GM18505 (cell line): ENCODE measurements at regions not wholly inside any gene's neighbourhood (a gene's known extent, or its start where the extent isn't known, plus 50 kb on each side); places are given as distances from the start of the nearest gene placed in this dataset.
"Not testable (repeated sequence)": the region's sequence is repeated elsewhere in the genome, so short reads cannot be mapped to it uniquely, and the experiment has no call there.

Experiments
- ATAC-seq: cut with Tn5 transposase; IDR thresholded peaks from one replicate; pipeline ENCODE4 v1.9.1; 2021; ENCODE audit not compliant: unreplicated experiment
- POLR2A ChIP-seq: IDR thresholded peaks from 4 replicates; pipeline ENCODE4 v1.6.1; 2011; ENCODE audit warnings: borderline replicate concordance; ENCODE audit not compliant: insufficient read depth, insufficient read length; ENCODE audit errors: extremely low read depth

GRCh38 chr2:589281-590130, 87.7 kb downstream of the TMEM18 start:
- no peak for ATAC-seq
- TF ChIP-seq POLR2A = no peak

- TF ChIP-seq POLR2A = no peak
- ATAC-seq = no peak
Measured at GRCh38 chr2:588074-588645, 89.0 kb downstream of the TMEM18 start.

GRCh38 chr2:587087-587960, 89.9 kb downstream of the TMEM18 start:
- ATAC-seq = no peak
- no peak for TF ChIP-seq POLR2A

- ATAC-seq = no peak
- no peak for TF ChIP-seq POLR2A
Measured at GRCh38 chr2:586641-587076, 90.5 kb downstream of the TMEM18 start.

GRCh38 chr2:584863-585823, 92.1 kb downstream of the TMEM18 start:
- no peak for TF ChIP-seq POLR2A
- ATAC-seq = peak; percentile 78

DNA sequence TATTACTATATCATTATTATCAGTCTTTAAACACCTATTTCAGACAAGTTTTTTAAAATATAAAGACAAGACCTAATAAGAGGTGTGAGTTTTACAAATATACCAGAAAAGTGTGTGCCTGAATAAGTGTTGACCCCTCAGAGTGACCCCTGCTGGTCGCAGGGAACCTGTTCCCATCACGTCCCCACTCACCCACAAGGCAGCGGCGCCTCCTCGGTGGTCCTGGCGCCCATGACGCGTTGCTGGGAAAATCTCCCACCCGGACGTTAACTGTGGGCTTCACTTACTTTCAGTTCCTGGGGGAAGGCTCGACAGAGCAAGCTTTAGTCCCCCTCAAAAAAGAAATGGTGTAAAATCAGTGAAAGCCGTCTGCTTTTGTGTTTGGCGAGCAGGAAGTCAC, 93.5 kb downstream of the TMEM18 start:
- TF ChIP-seq POLR2A = no peak
- ATAC-seq = no peak

- no peak for ATAC-seq
- TF ChIP-seq POLR2A = no peak
Measured at GRCh38 chr2:582792-583528, 94.2 kb downstream of the TMEM18 start.

DNA sequence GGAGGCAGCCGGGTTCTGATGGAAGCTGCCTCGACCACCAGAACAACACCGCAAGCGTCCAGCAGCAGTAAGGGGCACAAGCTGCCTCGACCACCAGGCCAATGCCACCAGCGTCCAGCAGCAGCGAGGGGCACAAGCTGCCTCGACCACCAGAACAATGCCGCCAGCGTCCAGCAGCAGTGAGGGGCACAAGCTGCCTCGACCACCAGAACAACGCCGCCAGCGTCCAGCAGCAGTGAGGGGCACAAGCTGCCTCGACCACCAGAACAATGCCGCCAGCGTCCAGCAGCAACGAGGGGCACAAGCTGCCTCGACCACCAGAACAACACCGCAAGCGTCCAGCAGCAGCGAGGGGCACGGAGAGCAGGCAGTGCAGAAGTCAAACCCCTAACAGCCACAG, 94.9 kb downstream of the TMEM18 start:
- ATAC-seq = not testable (repeated sequence)

DNA sequence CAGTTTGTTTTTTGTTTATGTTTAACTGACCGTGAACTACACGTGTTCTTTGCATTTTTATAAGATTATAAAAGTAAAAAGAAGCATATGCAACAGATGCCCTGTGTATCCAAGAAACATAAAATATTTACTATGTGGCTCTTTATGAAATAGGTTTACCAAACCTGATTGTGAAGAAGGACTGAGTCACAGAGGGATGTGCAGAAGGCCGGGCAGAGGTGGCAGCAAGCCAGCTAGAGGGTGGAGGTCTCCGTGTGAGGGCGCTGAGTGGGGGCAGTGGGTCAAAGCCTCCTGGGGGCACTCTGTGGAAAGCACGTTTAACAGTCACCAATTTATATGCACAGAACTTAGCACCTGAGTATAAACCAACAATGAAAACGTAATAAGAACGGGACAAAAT, 97.2 kb downstream of the TMEM18 start:
- no peak for TF ChIP-seq POLR2A
- ATAC-seq = no peak

GRCh38 chr2:579351-579886, 97.8 kb downstream of the TMEM18 start:
- TF ChIP-seq POLR2A = no peak
- no peak for ATAC-seq

DNA sequence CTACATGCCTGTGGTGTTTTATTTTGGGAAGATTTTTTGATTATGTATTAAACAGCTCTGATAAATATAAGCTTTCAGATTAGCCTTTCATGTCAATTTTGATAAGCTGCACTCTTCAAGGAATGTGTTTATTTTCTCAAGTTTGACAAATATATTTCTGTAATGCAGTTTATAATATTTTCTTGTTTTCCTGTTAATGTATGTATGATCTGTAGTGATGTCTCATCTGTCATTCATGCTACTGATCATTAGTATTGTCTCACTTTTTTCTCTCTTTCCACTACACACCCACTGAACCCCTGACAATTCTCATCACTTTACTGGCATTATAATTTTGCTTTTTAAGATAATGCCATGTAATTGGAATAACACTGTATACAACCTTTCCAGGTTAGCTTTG, 100.9 kb downstream of the TMEM18 start:
- TF ChIP-seq POLR2A = no peak
- ATAC-seq = no peak
